Ishikawa (cell line): ENCODE measurements at regions not wholly inside any gene's neighbourhood (a gene's known extent, or its start where the extent isn't known, plus 50 kb on each side); places are given as distances from the start of the nearest gene placed in this dataset.

Experiments
- CEBPB ChIP-seq: IDR thresholded peaks from 2 replicates; pipeline ENCODE4 v1.6.1; 2012
- CREB1 ChIP-seq: IDR thresholded peaks from 2 replicates; pipeline ENCODE4 v1.6.1; 2012; ENCODE audit warnings: low read depth
- EGR1 ChIP-seq: IDR thresholded peaks from 2 replicates; pipeline ENCODE4 v1.6.1; 2012
- EP300 ChIP-seq: IDR thresholded peaks from 2 replicates; pipeline ENCODE4 v1.6.1; 2012; ENCODE audit warnings: borderline replicate concordance
- FOXM1 ChIP-seq: IDR thresholded peaks from 2 replicates; pipeline ENCODE4 v1.6.1; 2012; ENCODE audit warnings: low read depth, borderline replicate concordance
- NFIC ChIP-seq: IDR thresholded peaks from 2 replicates; pipeline ENCODE4 v1.6.1; 2012
- RAD21 ChIP-seq: IDR thresholded peaks from 2 replicates; pipeline ENCODE4 v1.6.1; 2012; ENCODE audit warnings: low read depth
- TAF1 ChIP-seq: IDR thresholded peaks from 2 replicates; pipeline ENCODE4 v1.6.1; 2012; ENCODE audit warnings: low read depth, mild to moderate bottlenecking
- TCF12 ChIP-seq: IDR thresholded peaks from 2 replicates; pipeline ENCODE4 v1.6.1; 2012; ENCODE audit warnings: low read depth
- TEAD4 ChIP-seq: IDR thresholded peaks from 2 replicates; pipeline ENCODE4 v1.6.1; 2012
- YY1 ChIP-seq: IDR thresholded peaks from 2 replicates; pipeline ENCODE4 v1.6.1; 2012; ENCODE audit warnings: low read depth
- ZBTB7A ChIP-seq: IDR thresholded peaks from 2 replicates; pipeline ENCODE4 v1.6.1; 2012; ENCODE audit warnings: low read depth
- TF ChIP-seq, protein P1 (sequence below): IDR thresholded peaks from 2 replicates; pipeline ENCODE4 v1.6.1; 2012
- TF ChIP-seq, protein P2 (sequence below): IDR thresholded peaks from 2 replicates; pipeline ENCODE4 v1.6.1; 2012; ENCODE audit warnings: low read depth, mild to moderate bottlenecking
- TF ChIP-seq, protein P3 (sequence below): IDR thresholded peaks from 2 replicates; pipeline ENCODE4 v1.6.1; 2012

DNA sequence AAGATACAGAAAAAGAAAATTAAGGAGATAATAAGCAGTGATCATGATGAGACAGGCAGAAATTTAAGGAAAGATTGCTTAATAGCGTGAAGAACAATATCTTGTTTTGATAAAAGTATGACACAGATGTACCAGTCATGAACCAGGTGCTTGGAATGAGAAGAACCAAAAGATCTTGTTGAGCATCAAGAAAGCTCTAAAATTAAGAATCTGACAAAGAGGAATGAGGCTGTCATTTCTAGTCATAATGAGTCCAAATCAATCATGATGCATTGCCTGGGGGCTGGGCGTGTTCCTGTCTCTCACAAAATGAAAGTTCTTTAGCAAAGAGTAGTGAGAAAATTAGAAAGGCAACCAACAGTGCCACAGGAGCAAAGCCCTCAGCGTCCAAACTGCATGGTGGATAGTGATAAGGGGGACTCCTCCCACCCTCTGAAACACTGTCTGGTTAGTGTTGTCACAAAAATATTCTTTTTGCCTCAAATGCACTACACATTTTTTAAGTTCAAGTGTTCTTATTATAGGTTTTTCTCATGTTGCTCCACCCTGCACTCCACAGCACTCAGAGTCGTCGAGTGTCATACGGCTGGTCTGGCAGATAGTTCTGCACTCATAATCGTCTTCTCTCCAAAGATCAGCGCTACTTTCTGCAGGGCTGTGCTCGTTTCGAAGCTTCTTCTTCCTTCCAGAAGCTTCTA, 439.6 kb downstream of the TNS3 start:
- TF ChIP-seq CREB1, result no peak
- TF ChIP-seq, protein P1, sequence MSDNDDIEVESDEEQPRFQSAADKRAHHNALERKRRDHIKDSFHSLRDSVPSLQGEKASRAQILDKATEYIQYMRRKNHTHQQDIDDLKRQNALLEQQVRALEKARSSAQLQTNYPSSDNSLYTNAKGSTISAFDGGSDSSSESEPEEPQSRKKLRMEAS, result no peak
- TF ChIP-seq, protein P2, sequence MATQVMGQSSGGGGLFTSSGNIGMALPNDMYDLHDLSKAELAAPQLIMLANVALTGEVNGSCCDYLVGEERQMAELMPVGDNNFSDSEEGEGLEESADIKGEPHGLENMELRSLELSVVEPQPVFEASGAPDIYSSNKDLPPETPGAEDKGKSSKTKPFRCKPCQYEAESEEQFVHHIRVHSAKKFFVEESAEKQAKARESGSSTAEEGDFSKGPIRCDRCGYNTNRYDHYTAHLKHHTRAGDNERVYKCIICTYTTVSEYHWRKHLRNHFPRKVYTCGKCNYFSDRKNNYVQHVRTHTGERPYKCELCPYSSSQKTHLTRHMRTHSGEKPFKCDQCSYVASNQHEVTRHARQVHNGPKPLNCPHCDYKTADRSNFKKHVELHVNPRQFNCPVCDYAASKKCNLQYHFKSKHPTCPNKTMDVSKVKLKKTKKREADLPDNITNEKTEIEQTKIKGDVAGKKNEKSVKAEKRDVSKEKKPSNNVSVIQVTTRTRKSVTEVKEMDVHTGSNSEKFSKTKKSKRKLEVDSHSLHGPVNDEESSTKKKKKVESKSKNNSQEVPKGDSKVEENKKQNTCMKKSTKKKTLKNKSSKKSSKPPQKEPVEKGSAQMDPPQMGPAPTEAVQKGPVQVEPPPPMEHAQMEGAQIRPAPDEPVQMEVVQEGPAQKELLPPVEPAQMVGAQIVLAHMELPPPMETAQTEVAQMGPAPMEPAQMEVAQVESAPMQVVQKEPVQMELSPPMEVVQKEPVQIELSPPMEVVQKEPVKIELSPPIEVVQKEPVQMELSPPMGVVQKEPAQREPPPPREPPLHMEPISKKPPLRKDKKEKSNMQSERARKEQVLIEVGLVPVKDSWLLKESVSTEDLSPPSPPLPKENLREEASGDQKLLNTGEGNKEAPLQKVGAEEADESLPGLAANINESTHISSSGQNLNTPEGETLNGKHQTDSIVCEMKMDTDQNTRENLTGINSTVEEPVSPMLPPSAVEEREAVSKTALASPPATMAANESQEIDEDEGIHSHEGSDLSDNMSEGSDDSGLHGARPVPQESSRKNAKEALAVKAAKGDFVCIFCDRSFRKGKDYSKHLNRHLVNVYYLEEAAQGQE, result no peak
- no peak for TF ChIP-seq RAD21
- TF ChIP-seq CEBPB, result no peak
- no peak for TF ChIP-seq FOXM1
- no peak for TF ChIP-seq YY1
- TF ChIP-seq, protein P3, sequence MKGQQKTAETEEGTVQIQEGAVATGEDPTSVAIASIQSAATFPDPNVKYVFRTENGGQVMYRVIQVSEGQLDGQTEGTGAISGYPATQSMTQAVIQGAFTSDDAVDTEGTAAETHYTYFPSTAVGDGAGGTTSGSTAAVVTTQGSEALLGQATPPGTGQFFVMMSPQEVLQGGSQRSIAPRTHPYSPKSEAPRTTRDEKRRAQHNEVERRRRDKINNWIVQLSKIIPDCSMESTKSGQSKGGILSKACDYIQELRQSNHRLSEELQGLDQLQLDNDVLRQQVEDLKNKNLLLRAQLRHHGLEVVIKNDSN, result no peak
- TF ChIP-seq NFIC, result no peak
- TF ChIP-seq EP300, result no peak
- TF ChIP-seq TEAD4, result no peak
- no peak for TF ChIP-seq EGR1
- TF ChIP-seq TCF12, result no peak
- TF ChIP-seq TAF1, result no peak
- no peak for TF ChIP-seq ZBTB7A

DNA sequence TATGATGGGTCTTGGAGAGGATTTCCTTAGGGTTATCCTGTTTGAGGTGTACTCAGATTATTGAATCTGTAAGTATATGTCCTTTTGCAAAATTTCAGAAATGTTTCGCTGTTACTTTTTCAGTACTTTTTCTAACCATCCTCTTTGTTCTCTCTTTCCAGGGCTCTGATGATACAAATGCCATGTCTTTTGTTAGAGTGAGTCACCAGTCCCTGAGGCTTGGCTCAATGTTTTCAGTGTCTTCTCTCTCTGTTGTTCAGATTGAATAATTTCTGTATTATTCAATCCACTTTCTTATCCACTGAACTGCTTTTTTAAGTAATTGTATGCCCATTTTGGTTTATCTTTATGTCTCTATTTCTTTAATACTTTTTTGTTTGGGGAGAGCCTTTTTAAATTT, 449.4 kb downstream of the TNS3 start:
- no peak for TF ChIP-seq EP300
- TF ChIP-seq, protein P1, result no peak
- no peak for TF ChIP-seq NFIC
- TF ChIP-seq EGR1, result no peak
- TF ChIP-seq ZBTB7A, result no peak
- no peak for TF ChIP-seq CREB1
- TF ChIP-seq, protein P3, result no peak
- TF ChIP-seq, protein P2, result no peak
- TF ChIP-seq YY1, result no peak
- no peak for TF ChIP-seq CEBPB
- no peak for TF ChIP-seq TEAD4
- TF ChIP-seq RAD21, result no peak
- no peak for TF ChIP-seq TCF12

DNA sequence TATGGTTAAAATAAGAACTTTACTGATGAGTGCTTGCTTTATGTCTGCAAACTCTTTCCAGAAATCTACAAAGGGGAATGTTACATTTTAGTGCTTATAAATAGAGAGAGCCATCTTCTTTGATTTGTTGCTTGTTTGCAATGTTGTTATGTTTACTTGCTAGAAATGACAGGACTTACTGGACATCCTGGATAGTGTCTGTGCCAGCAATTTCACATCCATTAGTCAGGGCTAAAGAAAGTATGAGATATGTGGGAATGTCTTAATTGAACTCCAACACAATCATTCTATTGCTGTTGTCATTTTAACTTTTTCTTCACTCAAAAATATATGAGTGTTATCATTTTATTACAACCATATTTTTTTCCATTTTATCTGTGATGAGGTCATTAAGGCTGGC, 453.2 kb downstream of the TNS3 start:
- TF ChIP-seq EGR1 (no peak), TAF1 (no peak), EP300 (no peak), TEAD4 (no peak), ZBTB7A (no peak), CEBPB (no peak), TCF12 (no peak), YY1 (no peak), FOXM1 (no peak), NFIC (no peak), RAD21 (no peak), CREB1 (no peak)
- TF ChIP-seq, protein P1, result no peak
- TF ChIP-seq, protein P3, result no peak
- TF ChIP-seq, protein P2, result no peak

DNA sequence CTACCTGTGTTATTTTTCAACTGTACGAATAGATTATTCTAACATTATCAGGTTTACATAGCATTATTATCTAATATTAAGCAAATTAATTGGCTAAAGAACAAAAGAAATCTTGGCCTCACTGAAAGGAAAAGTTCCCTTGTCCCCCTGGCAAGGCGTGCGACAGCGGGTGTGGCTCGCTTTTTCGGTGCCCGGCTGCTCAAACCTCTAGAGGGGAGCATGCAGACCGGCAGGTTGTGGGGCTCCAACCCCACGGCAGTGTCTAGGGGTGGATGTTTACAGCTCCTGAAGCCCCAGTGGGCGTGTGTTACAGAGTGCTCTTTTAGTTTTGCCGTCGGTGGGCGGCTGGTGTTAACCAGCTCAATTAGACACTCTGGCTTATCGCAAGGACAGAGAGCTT, 456.4 kb downstream of the TNS3 start:
- TF ChIP-seq, protein P1, result no peak
- TF ChIP-seq TEAD4 (no peak), TAF1 (no peak), CREB1 (no peak), EGR1 (no peak), ZBTB7A (no peak), YY1 (no peak), NFIC (no peak), RAD21 (no peak), EP300 (no peak), TCF12 (no peak), FOXM1 (no peak), CEBPB (no peak)
- TF ChIP-seq, protein P3, result no peak
- TF ChIP-seq, protein P2, result no peak
